ENCODE measurements at regions not wholly inside any gene's neighbourhood (a gene's known extent, or its start where the extent isn't known, plus 50 kb on each side); places are given as distances from the start of the nearest gene placed in this dataset.

DNA sequence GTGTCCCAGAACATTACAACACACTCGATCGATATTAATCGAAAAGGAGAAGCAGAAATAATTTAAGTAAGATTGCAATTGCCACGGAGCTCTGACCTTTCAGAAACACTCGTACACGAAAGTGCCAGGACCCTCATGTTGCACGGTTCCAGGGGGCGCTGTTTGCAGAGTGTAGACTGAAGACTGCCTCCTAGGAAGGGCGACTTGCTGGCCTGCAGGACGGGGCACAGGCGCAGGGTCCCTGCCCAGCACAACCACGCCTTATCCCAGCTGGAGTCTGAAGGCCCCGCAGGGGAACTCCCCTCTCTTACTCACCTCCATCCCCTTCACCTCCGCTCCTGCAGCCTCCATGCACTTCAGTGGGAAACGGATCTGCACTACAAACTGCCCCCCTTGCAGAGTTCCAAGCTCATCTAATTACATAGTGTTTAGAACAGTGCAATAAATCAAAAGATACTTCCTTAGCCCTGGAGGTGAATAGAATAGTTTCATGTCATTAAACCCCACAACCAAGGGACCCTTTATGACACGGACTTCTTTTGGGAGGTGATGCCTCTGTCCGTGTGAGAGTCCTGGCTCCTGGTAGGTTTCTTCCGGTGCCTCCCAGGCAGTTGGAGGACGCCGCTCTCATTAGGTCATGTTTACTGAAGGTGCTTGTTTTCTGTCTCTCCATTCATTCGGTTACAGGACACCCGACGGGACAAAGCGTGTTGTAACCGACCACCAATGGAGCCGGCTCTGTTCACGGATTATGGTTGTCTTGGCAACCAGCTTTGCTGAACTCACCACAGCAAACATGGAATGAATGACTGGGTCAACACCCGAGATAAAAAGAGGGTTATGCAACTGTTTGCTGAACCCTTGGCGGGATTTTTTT, 262.2 kb downstream of the BAMBI start (continued):
- TF ChIP-seq, protein P1, sequence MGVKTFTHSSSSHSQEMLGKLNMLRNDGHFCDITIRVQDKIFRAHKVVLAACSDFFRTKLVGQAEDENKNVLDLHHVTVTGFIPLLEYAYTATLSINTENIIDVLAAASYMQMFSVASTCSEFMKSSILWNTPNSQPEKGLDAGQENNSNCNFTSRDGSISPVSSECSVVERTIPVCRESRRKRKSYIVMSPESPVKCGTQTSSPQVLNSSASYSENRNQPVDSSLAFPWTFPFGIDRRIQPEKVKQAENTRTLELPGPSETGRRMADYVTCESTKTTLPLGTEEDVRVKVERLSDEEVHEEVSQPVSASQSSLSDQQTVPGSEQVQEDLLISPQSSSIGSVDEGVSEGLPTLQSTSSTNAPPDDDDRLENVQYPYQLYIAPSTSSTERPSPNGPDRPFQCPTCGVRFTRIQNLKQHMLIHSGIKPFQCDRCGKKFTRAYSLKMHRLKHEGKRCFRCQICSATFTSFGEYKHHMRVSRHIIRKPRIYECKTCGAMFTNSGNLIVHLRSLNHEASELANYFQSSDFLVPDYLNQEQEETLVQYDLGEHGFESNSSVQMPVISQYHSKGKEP (tag by site-specific recombination; IDR thresholded peaks at IDR 0.05), result 0 out of 2 replicates have a peak, but pooled peaks have one; percentile 42

DNA sequence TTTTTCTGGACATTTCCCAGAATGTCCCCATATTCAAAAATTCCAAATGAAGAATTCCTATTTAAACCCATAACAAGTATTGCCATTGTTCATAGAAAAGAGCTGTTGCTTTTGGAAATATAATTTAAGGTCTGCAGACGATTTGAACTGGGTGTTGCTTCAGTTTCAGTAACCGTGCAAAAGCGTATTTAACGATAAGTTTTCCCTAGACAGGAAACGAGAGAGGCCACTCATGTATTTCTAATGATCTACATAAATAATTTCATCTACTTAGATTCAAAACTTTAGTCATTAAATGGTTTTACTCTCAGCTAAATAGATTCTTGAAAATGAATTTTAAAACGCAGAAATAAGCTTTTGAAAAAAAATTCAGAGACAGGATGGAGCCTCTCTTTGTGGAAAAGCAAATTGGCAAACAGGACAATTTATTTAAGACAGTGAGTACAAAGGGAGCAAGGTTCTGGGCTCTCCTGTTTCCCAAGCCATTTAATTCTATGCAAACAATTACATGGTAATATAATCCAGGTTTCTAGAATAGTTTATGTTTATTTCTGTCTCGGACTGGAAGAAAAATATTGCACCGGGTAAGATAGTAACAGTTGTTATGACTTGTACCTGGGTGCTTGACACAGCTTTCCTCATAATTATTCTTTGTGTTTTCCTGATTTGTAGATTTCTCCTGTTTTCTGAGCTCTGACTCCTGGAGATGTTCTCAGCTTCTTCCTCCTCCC, 263.0 kb downstream of the BAMBI start:
- Histone ChIP-seq H3K27ac (ENCODE audit: extremely low read depth, low read depth, low read length) (peak overlapping the region; percentile 82), H3K36me3 (ENCODE audit: control insufficient read depth in 2 of 2, insufficient read depth in 1 of 2, low read length in 2 of 2) (no peaks in the 10 kb centered on the region), H3K4me1 (ENCODE audit: control insufficient read depth, insufficient read depth, low read length) (peaks cover 16% of the 10 kb centered on the region), H3K9me3 (ENCODE audit: control insufficient read depth, insufficient read depth, low read depth, low read length) (no peaks in the 10 kb centered on the region; the same call in 1 of the 2 replicates), H3K4me3 (ENCODE audit: low read depth, low read length) (no peak overlapping the region)
- ChIA-PET POLR2A (interaction anchor here (0.7 kb wide), 1 partner anchor 256 kb away, joined by 3 read pairs; no protein-coding TSS in a partner anchor), CTCF (interaction anchor here (0.7 to 2.4 kb wide), 16 partner anchors 8 to 276 kb away, joined by 3 to 17 read pairs (median 4); no protein-coding TSS in a partner anchor)
- TF ChIP-seq, protein P2, sequence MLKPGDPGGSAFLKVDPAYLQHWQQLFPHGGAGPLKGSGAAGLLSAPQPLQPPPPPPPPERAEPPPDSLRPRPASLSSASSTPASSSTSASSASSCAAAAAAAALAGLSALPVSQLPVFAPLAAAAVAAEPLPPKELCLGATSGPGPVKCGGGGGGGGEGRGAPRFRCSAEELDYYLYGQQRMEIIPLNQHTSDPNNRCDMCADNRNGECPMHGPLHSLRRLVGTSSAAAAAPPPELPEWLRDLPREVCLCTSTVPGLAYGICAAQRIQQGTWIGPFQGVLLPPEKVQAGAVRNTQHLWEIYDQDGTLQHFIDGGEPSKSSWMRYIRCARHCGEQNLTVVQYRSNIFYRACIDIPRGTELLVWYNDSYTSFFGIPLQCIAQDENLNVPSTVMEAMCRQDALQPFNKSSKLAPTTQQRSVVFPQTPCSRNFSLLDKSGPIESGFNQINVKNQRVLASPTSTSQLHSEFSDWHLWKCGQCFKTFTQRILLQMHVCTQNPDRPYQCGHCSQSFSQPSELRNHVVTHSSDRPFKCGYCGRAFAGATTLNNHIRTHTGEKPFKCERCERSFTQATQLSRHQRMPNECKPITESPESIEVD (tag by site-specific recombination; IDR thresholded peaks at IDR 0.05), result peak; percentile 75
- TF ChIP-seq ZNF621 (tag by site-specific recombination; IDR thresholded peaks at IDR 0.05) (no peak), ZNF169 (tag by site-specific recombination; IDR thresholded peaks at IDR 0.05) (no peak), ZNF146 (tag by site-specific recombination; IDR thresholded peaks at IDR 0.05) (no peak), ZNF792 (tag by site-specific recombination; IDR thresholded peaks at IDR 0.05) (no peak), ZNF175 (tag by site-specific recombination; IDR thresholded peaks at IDR 0.05) (no peak), ZBTB17 (tag by site-specific recombination; IDR thresholded peaks at IDR 0.05) (peak; percentile 37; the same call in 1 of the 2 replicates)
- TF ChIP-seq, protein P1 (tag by site-specific recombination; IDR thresholded peaks at IDR 0.05), result 0 out of 2 replicates have a peak, but pooled peaks have one; percentile 18
- TF ChIP-seq, protein P3, sequence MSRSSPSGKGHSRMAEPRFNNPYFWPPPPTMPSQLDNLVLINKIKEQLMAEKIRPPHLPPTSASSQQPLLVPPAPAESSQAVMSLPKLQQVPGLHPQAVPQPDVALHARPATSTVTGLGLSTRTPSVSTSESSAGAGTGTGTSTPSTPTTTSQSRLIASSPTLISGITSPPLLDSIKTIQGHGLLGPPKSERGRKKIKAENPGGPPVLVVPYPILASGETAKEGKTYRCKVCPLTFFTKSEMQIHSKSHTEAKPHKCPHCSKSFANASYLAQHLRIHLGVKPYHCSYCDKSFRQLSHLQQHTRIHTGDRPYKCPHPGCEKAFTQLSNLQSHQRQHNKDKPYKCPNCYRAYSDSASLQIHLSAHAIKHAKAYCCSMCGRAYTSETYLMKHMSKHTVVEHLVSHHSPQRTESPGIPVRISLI (tag by site-specific recombination; IDR thresholded peaks at IDR 0.05), result 0 out of 2 replicates have a peak, but pooled peaks have one; percentile 18

- ChIA-PET CTCF (no interaction called here), POLR2A (no interaction called here)
- Histone ChIP-seq H3K27ac (ENCODE audit: extremely low read depth, low read depth, low read length) (no peak overlapping the region), H3K4me1 (ENCODE audit: control insufficient read depth, insufficient read depth, low read length) (peaks cover 16% of the 10 kb centered on the region), H3K36me3 (ENCODE audit: control insufficient read depth in 2 of 2, insufficient read depth in 1 of 2, low read length in 2 of 2) (no peaks in the 10 kb centered on the region), H3K9me3 (ENCODE audit: control insufficient read depth, insufficient read depth, low read depth, low read length) (no peaks in the 10 kb centered on the region; the same call in 1 of the 2 replicates), H3K4me3 (ENCODE audit: low read depth, low read length) (no peak overlapping the region)
- no peak for TF ChIP-seq SP2 (tag by site-specific recombination; IDR thresholded peaks at IDR 0.05)
- TF ChIP-seq SCRT2 (tag by site-specific recombination; IDR thresholded peaks at IDR 0.05), result peak; percentile 57
- TF ChIP-seq ZNF664 (tag by site-specific recombination; IDR thresholded peaks at IDR 0.05), result 0 out of 2 replicates have a peak, but pooled peaks have one; percentile 8
- no peak for TF ChIP-seq ZNF248 (tag by site-specific recombination; IDR thresholded peaks at IDR 0.05)
- TF ChIP-seq ZNF239 (tag by site-specific recombination; IDR thresholded peaks at IDR 0.05), result no peak
- no peak for TF ChIP-seq FEZF1 (tag by site-specific recombination; IDR thresholded peaks at IDR 0.05)
Measured at GRCh38 chr10:28942012-28942411, 264.7 kb downstream of the BAMBI start.
